H9 (cell line): ENCODE measurements at regions not wholly inside any gene's neighbourhood (a gene's known extent, or its start where the extent isn't known, plus 50 kb on each side); places are given as distances from the start of the nearest gene placed in this dataset.

Source experiments
- DNase-seq: peaks from one replicate; pipeline ENCODE4 v3.0.0-alpha.2; 2017
- H2AFZ ChIP-seq: one replicate; pipeline ENCODE4 v1.6.1; 2013; ENCODE audit warnings: mild to moderate bottlenecking, low read length, control low read depth, moderate library complexity
- H2AK5ac ChIP-seq: 2 replicates; pipeline ENCODE4 v1.6.1; 2013; ENCODE audit warnings: low read length, control low read depth, mixed read lengths; ENCODE audit not compliant: insufficient read length
- H2BK120ac ChIP-seq: one replicate; pipeline ENCODE4 v1.6.1; 2013; ENCODE audit warnings: low read depth, mild to moderate bottlenecking, low read length, control low read depth, inconsistent platforms; ENCODE audit not compliant: poor library complexity, severe bottlenecking
- H2BK12ac ChIP-seq: 2 replicates; pipeline ENCODE4 v1.6.1; 2013; ENCODE audit warnings: low read length, control low read depth, mixed read lengths, low read depth; ENCODE audit not compliant: insufficient read length
- H2BK15ac ChIP-seq: 2 replicates; pipeline ENCODE4 v1.6.1; 2013; ENCODE audit warnings: low read depth, low read length, control low read depth
- H2BK20ac ChIP-seq: one replicate; pipeline ENCODE4 v1.6.1; 2013; ENCODE audit warnings: low read depth, mild to moderate bottlenecking, low read length, control low read depth, inconsistent platforms; ENCODE audit not compliant: poor library complexity, severe bottlenecking
- H2BK5ac ChIP-seq: 2 replicates; pipeline ENCODE4 v1.6.1; 2013; ENCODE audit warnings: low read length, control low read depth, mixed read lengths; ENCODE audit not compliant: insufficient read length
- H3K14ac ChIP-seq: 2 replicates; pipeline ENCODE4 v1.6.1; 2013; ENCODE audit warnings: low read length, control low read depth; ENCODE audit not compliant: insufficient read depth
- H3K18ac ChIP-seq: 2 replicates; pipeline ENCODE4 v1.6.1; 2013; ENCODE audit warnings: low read depth, mild to moderate bottlenecking, mixed read lengths, low read length, control low read depth; ENCODE audit not compliant: insufficient read length
- H3K23ac ChIP-seq: 2 replicates; pipeline ENCODE4 v1.6.1; 2013; ENCODE audit warnings: low read length, control low read depth, mixed read lengths, low read depth; ENCODE audit not compliant: insufficient read length
- H3K23me2 ChIP-seq: 2 replicates; pipeline ENCODE4 v1.6.1; 2013; ENCODE audit warnings: low read depth, mild to moderate bottlenecking, mixed read lengths, low read length, control low read depth; ENCODE audit not compliant: insufficient read length, poor library complexity, severe bottlenecking
- H3K27ac ChIP-seq: 2 replicates; pipeline ENCODE4 v1.5.1; 2013; ENCODE audit warnings: low read length, control low read depth, mixed read lengths, low read depth; ENCODE audit not compliant: insufficient read length
- H3K27me3 ChIP-seq: 2 replicates; pipeline ENCODE4 v1.6.1; 2013; ENCODE audit warnings: low read length, control low read depth, inconsistent platforms; ENCODE audit not compliant: insufficient read depth
- H3K4ac ChIP-seq: 2 replicates; pipeline ENCODE4 v1.6.1; 2013; ENCODE audit warnings: low read depth, mild to moderate bottlenecking, control low read depth, inconsistent platforms, low read length, moderate library complexity
- H3K4me1 ChIP-seq: 2 replicates; pipeline ENCODE4 v1.6.1; 2013; ENCODE audit warnings: low read length, control low read depth, inconsistent platforms; ENCODE audit not compliant: insufficient read depth
- H3K4me2 ChIP-seq: 2 replicates; pipeline ENCODE4 v1.6.1; 2013; ENCODE audit warnings: low read length, control low read depth, mixed read lengths; ENCODE audit not compliant: insufficient read length, insufficient read depth
- H3K56ac ChIP-seq: 2 replicates; pipeline ENCODE4 v1.6.1; 2013; ENCODE audit warnings: low read depth, mild to moderate bottlenecking, mixed read lengths, low read length, control low read depth; ENCODE audit not compliant: insufficient read length
- H3K79me1 ChIP-seq: 2 replicates; pipeline ENCODE4 v1.6.1; 2013; ENCODE audit warnings: low read depth, mild to moderate bottlenecking, moderate library complexity, low read length, control low read depth, inconsistent platforms; ENCODE audit not compliant: insufficient read depth, poor library complexity, severe bottlenecking
- H3K79me2 ChIP-seq: 2 replicates; pipeline ENCODE4 v1.6.1; 2013; ENCODE audit warnings: low read length, control low read depth, inconsistent platforms; ENCODE audit not compliant: insufficient read depth
- H3K9ac ChIP-seq: 2 replicates; pipeline ENCODE4 v1.6.1; 2013; ENCODE audit warnings: low read length, control low read depth, mixed read lengths; ENCODE audit not compliant: insufficient read length; ENCODE audit errors: extremely low read depth
- H3K9me3 ChIP-seq: one replicate; pipeline ENCODE4 v1.6.1; 2013; ENCODE audit warnings: low read depth, low read length, inconsistent platforms; ENCODE audit not compliant: control insufficient read depth
- H3T11ph ChIP-seq: one replicate; pipeline ENCODE4 v1.6.1; 2013; ENCODE audit warnings: mild to moderate bottlenecking, low read length, control low read depth, inconsistent platforms
- H4K20me1 ChIP-seq: one replicate; pipeline ENCODE4 v1.6.1; 2013; ENCODE audit not compliant: control insufficient read depth, insufficient read length, insufficient read depth
- H4K5ac ChIP-seq: 2 replicates; pipeline ENCODE4 v1.6.1; 2013; ENCODE audit warnings: low read depth, mild to moderate bottlenecking, mixed read lengths, low read length, control low read depth; ENCODE audit not compliant: insufficient read length
- H4K8ac ChIP-seq: replicated peaks from 2 replicates; pipeline ENCODE4 v1.6.1; 2013; ENCODE audit warnings: low read length, control low read depth, mixed read lengths, low read depth; ENCODE audit not compliant: insufficient read length
- H4K91ac ChIP-seq: 2 replicates; pipeline ENCODE4 v1.6.1; 2013; ENCODE audit warnings: low read depth, mild to moderate bottlenecking, moderate library complexity, mixed read lengths, low read length, control low read depth; ENCODE audit not compliant: insufficient read length
- H3K27ac Mint-ChIP-seq, 3 experiments: 2 replicates in 2 of 3; 3 replicates in 1 of 3; pipeline ENCODE4 v1.8.0; 2020 to 2021; ENCODE audit warnings: mixed read lengths in 3 of 3, mild to moderate bottlenecking in 1 of 3, moderate library complexity in 1 of 3
- H3K27me3 Mint-ChIP-seq: 2 replicates; pipeline ENCODE4 v1.8.0; 2021; ENCODE audit warnings: low read depth, mild to moderate bottlenecking, moderate library complexity, mixed read lengths
- H3K36me3 Mint-ChIP-seq, 3 experiments: 2 replicates in 2 of 3; 3 replicates in 1 of 3; pipeline ENCODE4 v1.8.0; 2020 to 2021; ENCODE audit warnings: low read depth in 3 of 3, mixed read lengths in 3 of 3; ENCODE audit not compliant: insufficient read depth in 1 of 3
- H3K4me1 Mint-ChIP-seq, 2 experiments: 2 replicates each; pipeline ENCODE4 v1.8.0; 2020; ENCODE audit warnings: mixed read lengths in 2 of 2
- H3K4me3 Mint-ChIP-seq, 2 experiments: 2 replicates in 1 of 2; 3 replicates in 1 of 2; pipeline ENCODE4 v1.8.0; 2020 to 2021; ENCODE audit warnings: mild to moderate bottlenecking in 2 of 2, mixed read lengths in 2 of 2, moderate library complexity in 1 of 2
- H3K9me3 Mint-ChIP-seq, 2 experiments: 2 replicates in 1 of 2; 3 replicates in 1 of 2; pipeline ENCODE4 v1.8.0; 2020; ENCODE audit warnings: mild to moderate bottlenecking in 2 of 2, mixed read lengths in 2 of 2, moderate library complexity in 1 of 2
- WGBS: extraction: QIAGEN DNeasy Blood & Tissue Kit; methylation state at CpG from one replicate; pipeline ENCODE4 v1.1.7; 2013; ENCODE audit warnings: missing lambda C conversion rate, low lambda C conversion rate, mixed read lengths; ENCODE audit not compliant: insufficient read length; ENCODE audit errors: extremely low coverage; 5-methylcytosine and 5-hydroxymethylcytosine counted together
- TF ChIP-seq, protein P1 (sequence below): fragments of 200-600 bp; sonication (generic); conservative IDR thresholded peaks from 3 replicates; pipeline ENCODE4 v1.8.0; 2021; ENCODE audit warnings: antibody characterized with exemption, mild to moderate bottlenecking

DNA sequence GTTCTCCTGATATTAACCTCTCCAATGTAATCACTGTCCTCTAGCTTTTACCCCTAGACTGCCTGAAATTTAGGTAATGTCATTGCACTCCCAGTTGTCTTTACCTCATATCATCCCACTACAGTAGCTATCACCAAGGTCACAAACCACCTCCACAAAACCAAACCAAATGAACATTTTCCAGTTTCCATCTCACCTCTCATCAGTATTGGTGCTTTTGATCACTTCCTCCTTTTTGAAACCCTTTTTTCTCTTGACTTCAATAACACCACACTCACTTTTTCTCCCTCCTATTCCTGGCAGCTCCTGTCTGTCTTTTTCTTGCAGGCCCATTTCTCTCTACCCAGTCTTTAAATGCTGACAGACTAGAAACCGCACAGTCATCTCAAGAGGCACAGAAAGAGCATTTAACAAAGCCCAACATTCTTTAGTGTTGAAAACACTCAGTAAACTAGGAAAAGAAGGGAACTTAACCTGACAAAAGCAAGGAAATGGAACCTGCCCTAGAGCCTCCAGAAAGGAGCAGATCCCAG, 95.9 kb upstream of the SIX2 start:
- Histone ChIP-seq H3K27ac (no peak overlapping the region), H4K5ac (no peak overlapping the region), H4K8ac (no peak overlapping the region), H3K9ac (no peak overlapping the region), H2BK15ac (no peak overlapping the region), H2AFZ (no peak overlapping the region), H3K79me1 (no peaks in the 10 kb centered on the region), H3K18ac (no peak overlapping the region), H2BK5ac (no peak overlapping the region), H3K9me3 (no peaks in the 10 kb centered on the region), H3K23ac (no peak overlapping the region), H2BK120ac (no peak overlapping the region), H3T11ph (no peak overlapping the region), H2BK20ac (no peak overlapping the region), H3K4ac (no peak overlapping the region), H3K27me3 (no peaks in the 10 kb centered on the region), H3K79me2 (no peaks in the 10 kb centered on the region), H2AK5ac (no peak overlapping the region), H4K91ac (no peak overlapping the region), H3K14ac (no peak overlapping the region), H2BK12ac (no peak overlapping the region), H4K20me1 (no peaks in the 10 kb centered on the region), H3K4me1 (no peaks in the 10 kb centered on the region; the same call in 1 of the 2 replicates), H3K23me2 (no peaks in the 10 kb centered on the region), H3K56ac (no peak overlapping the region), H3K4me2 (no peak overlapping the region)
- Mint-ChIP-seq H3K36me3 (no peaks in the 10 kb centered on the region), H3K27me3 (no peaks in the 10 kb centered on the region), H3K4me3 (no peak overlapping the region), H3K27ac (no peak overlapping the region), H3K4me1 (peaks cover 4 to 6% of the 10 kb centered on the region in 2 experiments; a peak in 2 of 4 replicates), H3K9me3 (no peaks in the 10 kb centered on the region)
- TF ChIP-seq, protein P1, sequence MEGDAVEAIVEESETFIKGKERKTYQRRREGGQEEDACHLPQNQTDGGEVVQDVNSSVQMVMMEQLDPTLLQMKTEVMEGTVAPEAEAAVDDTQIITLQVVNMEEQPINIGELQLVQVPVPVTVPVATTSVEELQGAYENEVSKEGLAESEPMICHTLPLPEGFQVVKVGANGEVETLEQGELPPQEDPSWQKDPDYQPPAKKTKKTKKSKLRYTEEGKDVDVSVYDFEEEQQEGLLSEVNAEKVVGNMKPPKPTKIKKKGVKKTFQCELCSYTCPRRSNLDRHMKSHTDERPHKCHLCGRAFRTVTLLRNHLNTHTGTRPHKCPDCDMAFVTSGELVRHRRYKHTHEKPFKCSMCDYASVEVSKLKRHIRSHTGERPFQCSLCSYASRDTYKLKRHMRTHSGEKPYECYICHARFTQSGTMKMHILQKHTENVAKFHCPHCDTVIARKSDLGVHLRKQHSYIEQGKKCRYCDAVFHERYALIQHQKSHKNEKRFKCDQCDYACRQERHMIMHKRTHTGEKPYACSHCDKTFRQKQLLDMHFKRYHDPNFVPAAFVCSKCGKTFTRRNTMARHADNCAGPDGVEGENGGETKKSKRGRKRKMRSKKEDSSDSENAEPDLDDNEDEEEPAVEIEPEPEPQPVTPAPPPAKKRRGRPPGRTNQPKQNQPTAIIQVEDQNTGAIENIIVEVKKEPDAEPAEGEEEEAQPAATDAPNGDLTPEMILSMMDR = no peak
- no CpG with 5 or more reads among the region's 1 CpG for WGBS
- DNase-seq = no peak
